Astrocyte of the cerebellum (primary cell): ENCODE measurements at regions not wholly inside any gene's neighbourhood (a gene's known extent, or its start where the extent isn't known, plus 50 kb on each side); places are given as distances from the start of the nearest gene placed in this dataset.
"Not testable (repeated sequence)": the region's sequence is repeated elsewhere in the genome, so short reads cannot be mapped to it uniquely, and the experiment has no call there.

Experiments used
- DNase-seq: peaks from one replicate; pipeline ENCODE4 v3.0.0-alpha.2; 2011; ENCODE audit warnings: low read depth
- H3K4me3 ChIP-seq: 2 replicates; pipeline ENCODE4 v1.5.1; 2011; ENCODE audit warnings: mild to moderate bottlenecking, low read depth, low read length, moderate library complexity
- in situ Hi-C: cut with HindIII; loops from 2 replicates; pipeline ENCODE4 v1.10.0; 2017; ENCODE audit warnings: low sequenced_read_pairs
- TF ChIP-seq, protein P1 (sequence below): IDR thresholded peaks from 2 replicates; pipeline ENCODE4 v1.5.1; 2012; ENCODE audit warnings: low read length, low read depth, moderate library complexity, mild to moderate bottlenecking; ENCODE audit errors: missing control alignments

DNA sequence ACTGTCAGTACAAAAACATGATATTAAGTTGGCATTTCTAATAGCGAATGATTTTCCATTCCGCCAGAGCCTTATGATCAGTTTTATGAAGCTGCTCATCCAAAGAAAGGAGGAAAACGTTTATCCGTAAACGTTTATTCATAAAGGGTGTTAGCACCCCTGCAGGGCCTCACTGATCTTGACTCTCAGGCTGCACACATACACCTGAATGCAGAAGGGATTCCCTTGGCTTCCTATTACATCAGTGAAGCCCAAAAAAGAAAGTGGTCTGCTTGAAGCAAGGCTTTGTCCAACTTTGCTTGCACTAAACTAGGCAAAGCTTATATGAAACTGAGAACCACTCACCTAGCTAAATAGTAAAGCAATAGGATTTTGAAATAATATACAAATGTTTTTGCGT is 659.5 kb upstream of the CADM2 start:
- DNase-seq, result no peak
- TF ChIP-seq, protein P1, sequence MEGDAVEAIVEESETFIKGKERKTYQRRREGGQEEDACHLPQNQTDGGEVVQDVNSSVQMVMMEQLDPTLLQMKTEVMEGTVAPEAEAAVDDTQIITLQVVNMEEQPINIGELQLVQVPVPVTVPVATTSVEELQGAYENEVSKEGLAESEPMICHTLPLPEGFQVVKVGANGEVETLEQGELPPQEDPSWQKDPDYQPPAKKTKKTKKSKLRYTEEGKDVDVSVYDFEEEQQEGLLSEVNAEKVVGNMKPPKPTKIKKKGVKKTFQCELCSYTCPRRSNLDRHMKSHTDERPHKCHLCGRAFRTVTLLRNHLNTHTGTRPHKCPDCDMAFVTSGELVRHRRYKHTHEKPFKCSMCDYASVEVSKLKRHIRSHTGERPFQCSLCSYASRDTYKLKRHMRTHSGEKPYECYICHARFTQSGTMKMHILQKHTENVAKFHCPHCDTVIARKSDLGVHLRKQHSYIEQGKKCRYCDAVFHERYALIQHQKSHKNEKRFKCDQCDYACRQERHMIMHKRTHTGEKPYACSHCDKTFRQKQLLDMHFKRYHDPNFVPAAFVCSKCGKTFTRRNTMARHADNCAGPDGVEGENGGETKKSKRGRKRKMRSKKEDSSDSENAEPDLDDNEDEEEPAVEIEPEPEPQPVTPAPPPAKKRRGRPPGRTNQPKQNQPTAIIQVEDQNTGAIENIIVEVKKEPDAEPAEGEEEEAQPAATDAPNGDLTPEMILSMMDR, result no peak
- no peak overlapping the region for H3K4me3 ChIP-seq
- in situ Hi-C loops, result no loop called here

DNA sequence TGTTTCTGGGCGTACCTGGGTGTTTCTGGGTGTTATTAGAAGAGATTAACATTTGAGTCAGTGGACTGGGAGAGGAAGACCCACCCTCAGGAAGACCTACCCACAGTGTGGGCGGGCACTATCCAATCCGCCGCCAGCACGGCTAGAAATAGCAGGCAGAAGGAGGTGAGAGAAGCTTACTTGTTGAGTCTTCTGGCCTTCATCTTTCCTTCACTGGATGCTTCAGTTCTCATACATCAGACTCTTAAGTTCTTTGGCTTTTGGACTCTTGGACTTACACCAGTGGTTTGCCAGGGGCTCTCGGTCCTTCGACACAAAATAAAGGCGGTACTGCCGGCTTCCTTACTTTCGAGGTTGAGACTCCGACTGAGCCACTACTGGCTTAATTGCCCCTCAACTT is 654.6 kb upstream of the CADM2 start:
- no peak overlapping the region for H3K4me3 ChIP-seq
- no peak for DNase-seq
- TF ChIP-seq, protein P1, result no peak
- in situ Hi-C loops, result no loop called here

DNA sequence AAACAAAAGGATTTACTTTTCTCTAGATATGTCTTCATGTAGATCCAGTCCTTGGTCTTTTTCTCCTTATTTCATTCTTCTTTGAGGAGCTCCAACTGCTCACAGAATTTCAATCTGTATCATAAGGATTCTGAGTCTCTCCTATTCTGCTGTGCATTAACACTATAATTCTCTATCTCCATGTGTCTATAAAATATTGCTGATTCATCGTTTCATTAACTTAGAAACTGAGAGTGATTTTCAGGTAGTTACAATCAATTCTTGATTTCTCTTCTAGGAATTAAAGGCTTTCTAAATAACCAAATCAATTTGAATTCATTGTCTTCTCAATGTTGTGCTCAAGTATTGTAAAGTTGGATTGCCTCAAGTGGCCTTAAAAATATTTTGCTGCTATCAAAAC is 651.5 kb upstream of the CADM2 start:
- TF ChIP-seq, protein P1, result no peak
- in situ Hi-C loops, result no loop called here
- H3K4me3 ChIP-seq, result no peak overlapping the region
- no peak for DNase-seq

DNA sequence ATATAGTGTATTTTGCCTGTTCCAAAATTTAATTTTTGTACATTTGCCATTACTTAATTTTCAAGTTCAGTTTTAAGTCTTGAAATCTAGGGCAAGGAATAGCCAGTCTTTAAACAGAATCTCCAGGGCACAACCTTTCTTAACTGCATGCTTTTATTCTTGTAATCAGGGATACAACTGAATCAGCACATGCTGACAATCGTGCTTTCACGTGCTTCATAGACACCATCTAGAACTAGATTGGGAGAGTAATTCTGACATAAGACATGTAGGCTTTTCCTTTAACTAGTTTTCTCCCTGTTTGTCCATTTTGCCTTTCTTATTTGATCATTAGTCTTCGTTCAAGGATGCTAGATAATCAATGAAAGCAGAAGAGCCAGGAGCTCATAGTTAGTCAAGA is 650.4 kb upstream of the CADM2 start:
- TF ChIP-seq, protein P1, result no peak
- in situ Hi-C loops, result no loop called here
- H3K4me3 ChIP-seq, result no peak overlapping the region
- DNase-seq, result no peak

DNA sequence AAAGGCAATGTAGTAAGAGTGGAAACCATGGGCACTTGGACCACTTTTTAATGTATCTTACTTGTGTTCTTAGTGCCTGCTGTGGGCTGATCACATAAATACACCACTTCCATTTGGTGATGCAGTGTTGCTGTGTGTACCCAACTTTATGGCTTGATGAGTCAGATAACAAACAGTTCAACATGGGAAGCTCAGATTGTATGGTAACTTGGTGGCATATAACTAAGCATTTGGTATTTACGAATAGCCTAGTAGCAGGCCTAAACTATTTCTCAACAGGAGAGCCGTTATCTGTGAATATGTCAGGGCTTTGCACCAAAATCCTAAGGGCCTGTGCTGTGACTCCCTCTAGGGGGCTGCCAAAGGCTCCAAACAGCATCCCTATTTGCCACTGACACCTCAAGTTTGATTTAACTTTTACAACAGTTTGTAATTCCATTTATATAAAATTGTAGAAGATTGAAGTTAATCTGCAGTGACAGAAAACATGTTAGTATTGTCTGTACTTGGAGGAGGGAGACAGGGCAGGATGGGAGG is 640.4 kb upstream of the CADM2 start:
- TF ChIP-seq, protein P1, result no peak
- in situ Hi-C loops, result no loop called here
- no peak for DNase-seq
- H3K4me3 ChIP-seq, result no peak overlapping the region

DNA sequence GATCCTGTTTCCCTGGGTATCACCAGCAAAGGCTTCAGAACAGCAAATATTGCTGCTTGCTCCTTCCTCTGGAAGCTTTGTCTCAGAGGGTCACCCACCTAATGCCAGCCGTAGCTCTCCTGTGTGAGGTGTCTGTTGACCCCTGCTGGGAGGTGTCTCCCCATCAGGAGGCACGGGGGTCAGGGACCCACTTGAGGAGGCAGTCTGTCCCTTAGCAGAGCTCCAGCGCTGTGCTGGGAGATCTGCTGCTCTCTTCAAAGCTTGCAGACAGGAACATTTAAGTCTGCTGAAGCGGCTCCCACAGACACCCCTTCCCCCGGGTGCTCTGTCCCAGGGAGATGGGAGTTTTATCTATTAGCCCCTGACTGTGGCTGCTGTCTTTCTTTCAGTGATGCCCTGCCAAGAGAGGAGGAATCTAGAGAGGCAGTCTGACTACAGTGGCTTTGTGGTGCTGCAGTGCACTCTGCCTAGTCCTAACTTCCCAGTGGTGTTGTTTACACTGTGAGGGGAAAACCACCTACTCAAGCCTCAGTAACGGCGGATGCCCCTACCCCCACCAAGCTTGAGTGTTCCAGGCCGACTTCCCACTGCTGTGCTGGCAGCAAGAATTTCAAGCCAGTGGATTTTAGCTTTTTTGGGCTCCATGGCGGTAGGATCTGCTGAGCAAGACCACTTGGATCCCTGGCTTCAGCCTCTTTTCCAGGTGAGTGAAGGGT is 593.1 kb upstream of the CADM2 start:
- DNase-seq, H3K4me3 ChIP-seq, in situ Hi-C loops: not testable (repeated sequence)
